WTC11 (cell line): ENCODE measurements at regions not wholly inside any gene's neighbourhood (a gene's known extent, or its start where the extent isn't known, plus 50 kb on each side); places are given as distances from the start of the nearest gene placed in this dataset.
A peak's percentile ranks its signal among the peaks of the same experiment; 100 is the strongest.
"Not testable (repeated sequence)": the region's sequence is repeated elsewhere in the genome, so short reads cannot be mapped to it uniquely, and the experiment has no call there.

Experiments used
- ATAC-seq: fragments of 200-7000 bp; cut with Tn5 transposase; 2 replicates; pipeline ENCODE4 v1.10.0; 2021; ENCODE audit warnings: mild to moderate bottlenecking, moderate library complexity
- CTCF ChIA-PET: fragments of 300-600 bp; sonication (Branson Sonifier 250); formaldehyde crosslinking; loops from one replicate; lab custom pipeline; 2021; ENCODE audit warnings: antibody characterized with exemption; lab: Charles Lee
- POLR2A ChIA-PET: fragments of 350-600 bp; sonication (Branson Sonifier 250); formaldehyde crosslinking; loops from one replicate; lab custom pipeline; 2021; ENCODE audit warnings: antibody characterized with exemption; lab: Charles Lee
- DNase-seq: peaks from one replicate; pipeline ENCODE4 v3.0.0; 2021; ENCODE audit warnings: low spot score
- H3K27ac Mint-ChIP-seq: 2 replicates; pipeline ENCODE4 v1.8.0; 2021; ENCODE audit warnings: mixed read lengths
- H3K27me3 Mint-ChIP-seq: 2 replicates; pipeline ENCODE4 v1.8.0; 2021; ENCODE audit warnings: low read depth, mild to moderate bottlenecking, moderate library complexity, mixed read lengths
- H3K36me3 Mint-ChIP-seq: 2 replicates; pipeline ENCODE4 v1.8.0; 2021; ENCODE audit warnings: mixed read lengths
- H3K4me1 Mint-ChIP-seq: 2 replicates; pipeline ENCODE4 v1.8.0; 2022; ENCODE audit warnings: mixed read lengths
- H3K4me3 Mint-ChIP-seq: 2 replicates; pipeline ENCODE4 v1.8.0; 2021; ENCODE audit warnings: mild to moderate bottlenecking, moderate library complexity, mixed read lengths
- H3K9me3 Mint-ChIP-seq: 2 replicates; pipeline ENCODE4 v1.8.0; 2021; ENCODE audit warnings: mixed read lengths
- CBFB ChIP-seq: sonication (generic); formaldehyde crosslinking; IDR thresholded peaks from 2 replicates; pipeline ENCODE4 v1.8.1; 2022; ENCODE audit warnings: mild to moderate bottlenecking, low read depth, missing genetic modification reagents
- CREB1 ChIP-seq: sonication (generic); formaldehyde crosslinking; IDR thresholded peaks from 2 replicates; pipeline ENCODE4 v1.8.0; 2023; ENCODE audit warnings: mild to moderate bottlenecking, missing genetic modification reagents
- CREM ChIP-seq: sonication (generic); formaldehyde crosslinking; IDR thresholded peaks from 2 replicates; pipeline ENCODE4 v1.8.1; 2022; ENCODE audit warnings: mild to moderate bottlenecking, missing genetic modification reagents, moderate library complexity
- JAZF1 ChIP-seq: fragments of 250-450 bp; sonication (Bioruptor Pico); IDR thresholded peaks from 2 replicates; pipeline ENCODE4 v1.9.0; 2021; ENCODE audit warnings: moderate library complexity, mild to moderate bottlenecking, inconsistent platforms
- PRRX2 ChIP-seq: fragments of 250-450 bp; sonication (Bioruptor Pico); IDR thresholded peaks from 2 replicates; pipeline ENCODE4 v1.8.0; 2021; ENCODE audit warnings: mild to moderate bottlenecking
- SMAD4 ChIP-seq: sonication (generic); formaldehyde crosslinking; IDR thresholded peaks from 2 replicates; pipeline ENCODE4 v1.8.0; 2022; ENCODE audit warnings: mild to moderate bottlenecking, missing genetic modification reagents
- TEAD1 ChIP-seq: sonication (generic); formaldehyde crosslinking; IDR thresholded peaks from 2 replicates; pipeline ENCODE4 v1.8.0; 2022; ENCODE audit warnings: mild to moderate bottlenecking, missing genetic modification reagents
- ZBTB21 ChIP-seq: sonication (generic); formaldehyde crosslinking; IDR thresholded peaks from 2 replicates; pipeline ENCODE4 v1.8.1; 2023; ENCODE audit warnings: mild to moderate bottlenecking, missing genetic modification reagents, borderline replicate concordance
- ZMAT4 ChIP-seq: fragments of 250-450 bp; sonication (Bioruptor Pico); IDR thresholded peaks from 2 replicates; pipeline ENCODE4 v1.9.0; 2021; ENCODE audit warnings: mild to moderate bottlenecking
- TF ChIP-seq, protein P1 (sequence below): sonication (generic); formaldehyde crosslinking; IDR thresholded peaks from 2 replicates; pipeline ENCODE4 v1.8.0; 2022; ENCODE audit warnings: mild to moderate bottlenecking, missing genetic modification reagents
- TF ChIP-seq, protein P2 (sequence below): sonication (generic); formaldehyde crosslinking; IDR thresholded peaks from 2 replicates; pipeline ENCODE4 v1.8.1; 2023; ENCODE audit warnings: mild to moderate bottlenecking, missing genetic modification reagents, borderline replicate concordance
- TF ChIP-seq, protein P3 (sequence below): sonication (generic); formaldehyde crosslinking; IDR thresholded peaks from 2 replicates; pipeline ENCODE4 v1.8.1; 2022; ENCODE audit warnings: mild to moderate bottlenecking, moderate library complexity, missing genetic modification reagents
- TF ChIP-seq, protein P4 (sequence below): sonication (generic); formaldehyde crosslinking; IDR thresholded peaks from 2 replicates; pipeline ENCODE4 v1.8.1; 2023; ENCODE audit warnings: mild to moderate bottlenecking, missing genetic modification reagents, moderate library complexity

GRCh38 chr12:131222329-131223139, 268.8 kb downstream of the ADGRD1 start (continued):
- no peak for TF ChIP-seq ZMAT4 (CRISPR knock-in tag)
- no peak for TF ChIP-seq CREM (CRISPR knock-in tag)

GRCh38 chr12:131223171-131223761, 269.6 kb downstream of the ADGRD1 start:
- Mint-ChIP-seq H3K27me3 (no peaks in the 10 kb centered on the region), H3K9me3 (peaks cover 3% of the 10 kb centered on the region; the same call in 1 of the 2 replicates), H3K36me3 (no peaks in the 10 kb centered on the region), H3K4me1 (peaks cover 19% of the 10 kb centered on the region), H3K27ac (no peak overlapping the region), H3K4me3 (no peak overlapping the region)
- no peak for DNase-seq
- no peak for ATAC-seq
- TF ChIP-seq JAZF1 (CRISPR knock-in tag) (no peak), ZBTB21 (CRISPR knock-in tag) (no peak), SMAD4 (CRISPR knock-in tag) (no peak), TEAD1 (CRISPR knock-in tag) (no peak), PRRX2 (CRISPR knock-in tag) (no peak), CREB1 (CRISPR knock-in tag) (no peak), CBFB (no peak)
- TF ChIP-seq, protein P1, sequence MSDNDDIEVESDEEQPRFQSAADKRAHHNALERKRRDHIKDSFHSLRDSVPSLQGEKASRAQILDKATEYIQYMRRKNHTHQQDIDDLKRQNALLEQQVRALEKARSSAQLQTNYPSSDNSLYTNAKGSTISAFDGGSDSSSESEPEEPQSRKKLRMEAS (CRISPR knock-in tag), result no peak
- TF ChIP-seq, protein P2, sequence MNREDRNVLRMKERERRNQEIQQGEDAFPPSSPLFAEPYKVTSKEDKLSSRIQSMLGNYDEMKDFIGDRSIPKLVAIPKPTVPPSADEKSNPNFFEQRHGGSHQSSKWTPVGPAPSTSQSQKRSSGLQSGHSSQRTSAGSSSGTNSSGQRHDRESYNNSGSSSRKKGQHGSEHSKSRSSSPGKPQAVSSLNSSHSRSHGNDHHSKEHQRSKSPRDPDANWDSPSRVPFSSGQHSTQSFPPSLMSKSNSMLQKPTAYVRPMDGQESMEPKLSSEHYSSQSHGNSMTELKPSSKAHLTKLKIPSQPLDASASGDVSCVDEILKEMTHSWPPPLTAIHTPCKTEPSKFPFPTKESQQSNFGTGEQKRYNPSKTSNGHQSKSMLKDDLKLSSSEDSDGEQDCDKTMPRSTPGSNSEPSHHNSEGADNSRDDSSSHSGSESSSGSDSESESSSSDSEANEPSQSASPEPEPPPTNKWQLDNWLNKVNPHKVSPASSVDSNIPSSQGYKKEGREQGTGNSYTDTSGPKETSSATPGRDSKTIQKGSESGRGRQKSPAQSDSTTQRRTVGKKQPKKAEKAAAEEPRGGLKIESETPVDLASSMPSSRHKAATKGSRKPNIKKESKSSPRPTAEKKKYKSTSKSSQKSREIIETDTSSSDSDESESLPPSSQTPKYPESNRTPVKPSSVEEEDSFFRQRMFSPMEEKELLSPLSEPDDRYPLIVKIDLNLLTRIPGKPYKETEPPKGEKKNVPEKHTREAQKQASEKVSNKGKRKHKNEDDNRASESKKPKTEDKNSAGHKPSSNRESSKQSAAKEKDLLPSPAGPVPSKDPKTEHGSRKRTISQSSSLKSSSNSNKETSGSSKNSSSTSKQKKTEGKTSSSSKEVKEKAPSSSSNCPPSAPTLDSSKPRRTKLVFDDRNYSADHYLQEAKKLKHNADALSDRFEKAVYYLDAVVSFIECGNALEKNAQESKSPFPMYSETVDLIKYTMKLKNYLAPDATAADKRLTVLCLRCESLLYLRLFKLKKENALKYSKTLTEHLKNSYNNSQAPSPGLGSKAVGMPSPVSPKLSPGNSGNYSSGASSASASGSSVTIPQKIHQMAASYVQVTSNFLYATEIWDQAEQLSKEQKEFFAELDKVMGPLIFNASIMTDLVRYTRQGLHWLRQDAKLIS (CRISPR knock-in tag), result no peak
- TF ChIP-seq, protein P3, sequence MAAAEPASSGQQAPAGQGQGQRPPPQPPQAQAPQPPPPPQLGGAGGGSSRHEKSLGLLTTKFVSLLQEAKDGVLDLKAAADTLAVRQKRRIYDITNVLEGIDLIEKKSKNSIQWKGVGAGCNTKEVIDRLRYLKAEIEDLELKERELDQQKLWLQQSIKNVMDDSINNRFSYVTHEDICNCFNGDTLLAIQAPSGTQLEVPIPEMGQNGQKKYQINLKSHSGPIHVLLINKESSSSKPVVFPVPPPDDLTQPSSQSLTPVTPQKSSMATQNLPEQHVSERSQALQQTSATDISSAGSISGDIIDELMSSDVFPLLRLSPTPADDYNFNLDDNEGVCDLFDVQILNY (CRISPR knock-in tag), result no peak
- ChIA-PET POLR2A (no interaction called here), CTCF (interaction anchor here (0.5 to 1.6 kb wide), 9 partner anchors 14 to 275 kb away, joined by 3 to 20 read pairs (median 4); no protein-coding TSS in a partner anchor)

DNA sequence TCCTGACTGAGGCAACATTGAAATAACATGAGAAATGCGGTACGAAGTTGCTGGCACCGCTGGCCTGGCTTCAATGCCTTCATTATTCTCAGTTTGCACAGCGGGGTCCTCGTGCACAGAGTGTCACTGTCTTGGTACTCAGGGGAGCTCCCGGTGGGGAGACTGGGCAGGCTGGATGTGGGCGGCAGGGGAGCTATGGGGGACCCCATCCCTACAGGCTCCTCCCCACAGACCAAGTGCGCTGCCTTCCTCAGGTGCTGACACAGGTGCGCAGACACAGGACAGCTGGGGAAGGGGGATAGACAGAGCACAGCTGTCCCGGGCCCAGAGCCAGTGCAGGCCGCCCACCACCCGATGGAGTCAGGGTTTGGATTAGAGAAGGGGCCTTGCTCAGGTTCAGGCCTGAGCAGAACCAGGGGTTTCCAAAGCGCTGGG, 270.1 kb downstream of the ADGRD1 start:
- ChIA-PET POLR2A (no interaction called here), CTCF (interaction anchor here (0.5 to 1.4 kb wide), 12 partner anchors 15 to 275 kb away, joined by 3 to 20 read pairs (median 4); no protein-coding TSS in a partner anchor)
- Mint-ChIP-seq H3K4me3 (no peak overlapping the region), H3K36me3 (no peaks in the 10 kb centered on the region), H3K4me1 (peaks cover 16% of the 10 kb centered on the region), H3K27me3 (no peaks in the 10 kb centered on the region), H3K27ac (peak overlapping the region; percentile 68), H3K9me3 (peaks cover 3% of the 10 kb centered on the region; the same call in 1 of the 2 replicates)
- DNase-seq, result no peak
- TF ChIP-seq, protein P4, sequence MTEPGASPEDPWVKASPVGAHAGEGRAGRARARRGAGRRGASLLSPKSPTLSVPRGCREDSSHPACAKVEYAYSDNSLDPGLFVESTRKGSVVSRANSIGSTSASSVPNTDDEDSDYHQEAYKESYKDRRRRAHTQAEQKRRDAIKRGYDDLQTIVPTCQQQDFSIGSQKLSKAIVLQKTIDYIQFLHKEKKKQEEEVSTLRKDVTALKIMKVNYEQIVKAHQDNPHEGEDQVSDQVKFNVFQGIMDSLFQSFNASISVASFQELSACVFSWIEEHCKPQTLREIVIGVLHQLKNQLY, result no peak
- TF ChIP-seq, protein P1 (CRISPR knock-in tag), result 0 out of 2 replicates have a peak, but pooled peaks have one; percentile 37
- ATAC-seq, result no peak

GRCh38 chr12:131224226-131225065, 270.7 kb downstream of the ADGRD1 start:
- not testable (repeated sequence) for H3K27me3 Mint-ChIP-seq

DNA sequence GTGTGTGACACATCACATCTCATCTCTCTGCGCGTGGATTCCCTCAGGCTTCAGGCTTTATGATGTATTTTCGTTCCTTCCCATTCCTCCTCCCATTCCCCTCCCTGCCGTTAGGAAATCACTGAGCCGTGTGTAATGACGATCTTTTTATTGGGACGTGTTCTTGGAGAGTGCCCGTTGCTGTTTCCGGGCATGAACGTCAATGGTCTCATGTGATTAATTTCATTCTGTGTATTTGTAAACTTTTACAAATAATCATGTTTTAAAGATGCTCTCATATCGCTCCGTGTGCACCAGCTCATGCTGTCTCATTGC, 271.3 kb downstream of the ADGRD1 start:
- H3K4me3 Mint-ChIP-seq, H3K27ac Mint-ChIP-seq, ATAC-seq, CTCF ChIA-PET, DNase-seq, H3K36me3 Mint-ChIP-seq, POLR2A ChIA-PET, H3K9me3 Mint-ChIP-seq, H3K27me3 Mint-ChIP-seq: not testable (repeated sequence)
- H3K4me1 Mint-ChIP-seq, result peaks cover 26% of the 10 kb centered on the region

More at GRCh38 chr12:131224226-131225065, 270.7 kb downstream of the ADGRD1 start:
- Mint-ChIP-seq H3K4me1 (peaks cover 20% of the 10 kb centered on the region), H3K27ac (peak overlapping the region; percentile 68; the same call in 1 of the 2 replicates)
- ATAC-seq (peak; percentile 84), DNase-seq (peak; percentile 88)
- POLR2A ChIA-PET, H3K36me3 Mint-ChIP-seq, H3K9me3 Mint-ChIP-seq, H3K4me3 Mint-ChIP-seq: not testable (repeated sequence)
- CTCF ChIA-PET, result interaction anchor here (0.5 to 1.4 kb wide), 12 partner anchors 15 to 276 kb away, joined by 3 to 20 read pairs (median 4); no protein-coding TSS in a partner anchor
